HG02588 (cell line): ENCODE measurements at regions not wholly inside any gene's neighbourhood (a gene's known extent, or its start where the extent isn't known, plus 50 kb on each side); places are given as distances from the start of the nearest gene placed in this dataset.
"Not testable (repeated sequence)": the region's sequence is repeated elsewhere in the genome, so short reads cannot be mapped to it uniquely, and the experiment has no call there.

Experiments
- ATAC-seq: cut with Tn5 transposase; IDR thresholded peaks from one replicate; pipeline ENCODE4 v1.9.1; 2021; ENCODE audit warnings: mild to moderate bottlenecking, moderate library complexity; ENCODE audit not compliant: unreplicated experiment

GRCh38 chr14:43621282-43621681, 885.8 kb downstream of the FSCB start:
- ATAC-seq, result no peak

GRCh38 chr14:43595096-43595772, 911.8 kb downstream of the FSCB start:
- ATAC-seq, result no peak

- ATAC-seq, result no peak
Observed at GRCh38 chr14:43591776-43592175, 915.3 kb downstream of the FSCB start.

GRCh38 chr14:43587183-43587582, 919.9 kb downstream of the FSCB start:
- ATAC-seq, result no peak

DNA sequence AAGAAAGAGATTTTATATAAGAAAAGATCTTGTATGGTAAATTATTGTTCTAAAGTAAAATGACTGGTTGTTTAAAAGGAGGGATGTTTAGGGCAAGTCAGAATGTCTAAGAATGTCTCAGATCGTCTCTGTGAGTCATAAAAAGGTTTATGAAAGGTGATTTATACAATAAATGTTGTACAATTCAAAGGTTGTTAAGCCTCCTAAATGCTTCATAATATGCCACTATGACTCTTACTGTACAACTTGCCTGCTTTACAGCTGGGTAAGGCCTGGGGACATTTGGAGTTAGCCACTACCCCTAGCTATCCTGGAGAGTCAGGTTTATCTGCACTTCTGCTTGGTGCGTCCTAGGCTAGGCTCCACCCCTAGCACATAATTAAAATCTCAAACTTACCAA, 927.4 kb downstream of the FSCB start:
- ATAC-seq, result no peak

DNA sequence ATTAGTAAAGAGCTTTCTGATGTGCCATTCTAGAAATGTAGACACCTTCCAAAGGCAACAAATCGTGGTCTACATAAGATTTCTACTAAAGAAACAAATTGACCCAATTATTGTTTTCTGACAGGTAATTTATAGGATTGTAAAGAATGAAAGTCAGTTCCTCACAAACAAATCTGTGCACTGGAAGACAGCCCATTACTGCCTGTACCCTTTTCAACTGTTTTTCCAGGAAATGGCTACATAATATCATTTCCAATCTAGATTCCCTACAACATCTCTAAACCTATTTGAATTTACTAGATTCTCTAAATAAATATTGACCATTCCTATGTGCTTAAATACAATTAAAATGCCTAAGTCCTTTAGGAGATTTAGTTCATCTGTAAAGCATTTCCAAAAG, 939.1 kb downstream of the FSCB start:
- no peak for ATAC-seq

DNA sequence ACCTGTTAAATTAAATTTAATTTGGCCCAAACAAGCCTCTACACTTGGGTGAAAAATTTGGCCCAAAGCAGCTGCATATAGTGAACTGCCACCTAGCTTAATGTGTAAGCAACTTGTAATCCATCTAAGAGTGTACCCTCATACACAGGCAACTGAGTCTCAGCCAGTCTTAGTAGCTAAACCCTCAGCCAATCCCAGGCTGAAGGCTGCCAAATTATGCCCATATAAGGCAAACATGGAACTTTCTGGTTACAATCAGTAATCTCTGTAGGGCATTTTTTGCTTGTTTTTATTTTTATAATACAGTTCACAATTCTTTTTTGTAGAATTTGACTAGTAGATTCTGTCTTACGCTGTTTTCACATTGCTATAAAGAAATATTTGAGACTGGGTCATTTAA, 958.7 kb downstream of the FSCB start:
- ATAC-seq, result no peak

DNA sequence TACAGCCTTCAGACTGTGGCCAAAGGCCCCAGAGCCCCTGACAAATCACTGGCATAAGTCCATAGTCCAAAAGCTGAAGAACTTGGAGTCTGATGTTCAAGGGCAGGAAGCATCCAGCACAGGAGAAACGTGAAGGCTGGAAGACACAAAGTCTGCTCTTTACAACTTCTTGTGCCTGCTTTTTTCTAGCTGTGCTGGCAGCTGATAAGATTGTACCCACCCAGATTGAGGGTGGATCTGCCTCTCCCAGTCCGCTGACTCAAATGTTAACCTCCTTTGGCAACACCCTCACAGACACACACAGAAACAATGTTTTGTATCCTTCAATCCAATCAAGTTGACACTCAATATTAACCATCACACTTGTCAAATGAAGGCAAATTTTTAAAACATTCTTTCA, 959.5 kb downstream of the FSCB start:
- not testable (repeated sequence) for ATAC-seq

DNA sequence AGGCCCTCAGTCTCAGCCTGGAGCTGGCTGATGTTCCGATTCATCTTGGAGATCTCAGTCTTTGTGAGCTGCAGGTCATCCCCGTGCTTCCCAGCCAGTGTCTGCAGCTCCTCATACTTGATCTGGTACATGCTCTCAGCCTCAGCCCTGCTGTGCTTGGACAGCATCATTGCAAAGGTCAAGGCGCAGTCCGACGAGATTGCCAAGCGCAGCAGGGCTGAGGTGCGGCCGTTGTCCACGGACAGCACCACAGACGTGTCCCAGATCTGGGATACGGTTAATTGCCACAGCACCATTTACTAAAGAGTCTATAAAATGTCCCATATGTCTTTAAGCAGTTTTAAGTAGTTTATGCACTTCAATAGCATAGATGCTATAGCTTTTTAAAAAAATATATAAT, 965.7 kb downstream of the FSCB start:
- no peak for ATAC-seq

DNA sequence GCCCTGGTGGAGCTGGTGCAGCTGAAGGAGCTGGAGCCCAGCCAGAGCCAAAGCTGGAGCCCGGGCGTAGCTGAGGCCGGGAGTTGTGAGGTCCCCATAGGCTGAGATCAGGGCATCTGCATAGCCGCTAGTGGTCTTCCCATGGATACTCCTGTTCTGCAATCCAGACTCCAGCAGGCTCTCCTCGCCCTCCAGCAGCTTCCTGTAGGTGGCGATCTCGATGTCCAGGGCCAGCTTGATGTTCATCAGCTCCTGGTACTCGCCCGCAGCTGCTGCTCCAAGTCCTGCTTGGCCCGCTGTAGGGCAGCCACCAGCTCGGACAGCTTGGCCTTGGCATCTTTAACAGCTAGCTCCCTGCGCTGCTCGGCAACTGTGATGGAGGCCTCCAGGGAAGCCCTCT, 966.1 kb downstream of the FSCB start:
- ATAC-seq, result no peak

DNA sequence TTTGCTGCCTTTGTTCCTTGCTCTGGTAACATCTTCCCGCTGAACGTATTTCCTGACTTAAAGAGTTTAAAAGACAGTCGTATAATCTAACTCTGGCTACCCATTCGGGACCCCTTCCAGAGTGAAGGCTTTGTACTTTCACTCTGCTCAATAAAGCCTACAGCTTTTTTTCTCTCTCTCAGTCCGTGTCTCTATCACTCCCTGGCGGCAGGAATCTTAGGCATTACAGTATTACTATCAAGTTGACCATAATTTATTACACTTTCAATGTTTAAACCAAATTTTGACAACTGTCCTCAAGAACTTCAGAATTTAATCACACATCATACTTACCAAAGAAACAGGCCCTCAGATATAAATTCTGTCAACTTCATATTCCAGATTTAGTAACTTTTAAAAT, 967.9 kb downstream of the FSCB start:
- no peak for ATAC-seq

DNA sequence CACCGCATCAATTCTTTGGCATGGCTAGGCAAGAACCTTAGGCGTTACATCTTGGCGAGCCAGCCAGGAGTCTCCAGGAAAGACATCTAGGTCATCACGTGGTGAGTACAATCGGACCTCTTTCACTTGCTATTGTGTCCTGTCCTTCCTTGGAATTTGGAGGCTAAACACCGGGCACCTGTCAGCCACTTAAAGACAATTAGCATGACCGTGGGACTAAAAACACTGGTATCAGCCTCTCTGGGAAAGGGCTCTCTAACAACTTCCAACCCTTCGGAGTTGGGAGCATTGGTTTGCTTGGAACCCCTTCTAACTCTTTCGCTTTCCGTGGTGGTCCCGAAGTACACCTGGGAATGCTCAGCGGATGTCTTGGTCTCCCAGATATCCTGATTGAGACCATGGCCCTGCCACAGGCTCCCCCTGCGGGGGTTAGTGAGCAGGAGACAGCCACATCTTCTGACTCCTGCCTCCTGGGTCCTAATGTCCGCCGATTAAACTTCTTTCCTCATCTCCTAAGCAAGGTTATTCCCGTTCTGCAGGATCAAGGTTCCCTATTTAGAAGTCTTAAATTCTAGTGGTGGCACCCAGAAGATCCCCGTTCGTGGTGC, 971.7 kb downstream of the FSCB start:
- no peak for ATAC-seq

GRCh38 chr14:43532825-43533416, 974.2 kb downstream of the FSCB start:
- ATAC-seq, result no peak

- ATAC-seq, result no peak
Observed at GRCh38 chr14:43528321-43528720, 978.8 kb downstream of the FSCB start.

DNA sequence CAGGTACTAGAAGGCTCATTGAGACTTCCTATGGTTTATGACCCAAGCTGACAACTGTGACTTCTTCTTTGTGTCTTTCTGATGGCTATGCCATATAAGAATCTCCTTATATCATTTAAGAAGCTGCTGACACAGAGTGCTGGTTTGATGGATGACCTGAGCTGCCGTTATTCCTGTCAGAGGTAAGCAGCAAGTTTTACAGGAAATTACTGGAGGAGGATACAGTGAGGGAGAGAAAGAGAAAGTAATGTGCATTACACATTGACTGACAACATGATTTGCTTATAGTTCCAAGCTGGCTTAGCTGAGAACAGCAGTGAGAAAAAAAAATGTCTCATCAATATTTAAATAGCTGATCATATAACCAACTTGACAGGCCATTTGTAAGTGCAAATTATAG, 981.4 kb downstream of the FSCB start:
- no peak for ATAC-seq

- ATAC-seq, result no peak
Observed at GRCh38 chr14:43522901-43523300, 984.2 kb downstream of the FSCB start.

DNA sequence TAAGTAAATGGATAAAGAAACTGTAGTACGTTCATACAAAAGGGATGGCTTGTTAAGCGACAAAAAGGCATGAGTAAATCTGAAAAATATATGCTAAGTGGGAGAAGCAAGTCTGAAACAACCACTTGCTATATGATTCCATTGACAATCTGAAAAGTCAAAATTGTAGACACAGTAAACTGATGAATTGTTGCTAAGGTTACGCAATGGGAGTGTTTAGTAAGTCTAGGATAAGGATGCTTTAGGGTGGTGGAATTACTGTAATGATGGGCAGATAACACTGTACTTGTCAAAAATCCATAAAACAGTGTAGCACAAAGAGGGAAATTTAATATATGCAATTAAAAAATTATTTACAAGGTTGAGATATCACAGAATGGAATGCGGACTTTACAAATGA, 984.9 kb downstream of the FSCB start:
- ATAC-seq, result no peak

GRCh38 chr14:43503508-43503907, 1003.6 kb downstream of the FSCB start:
- no peak for ATAC-seq

DNA sequence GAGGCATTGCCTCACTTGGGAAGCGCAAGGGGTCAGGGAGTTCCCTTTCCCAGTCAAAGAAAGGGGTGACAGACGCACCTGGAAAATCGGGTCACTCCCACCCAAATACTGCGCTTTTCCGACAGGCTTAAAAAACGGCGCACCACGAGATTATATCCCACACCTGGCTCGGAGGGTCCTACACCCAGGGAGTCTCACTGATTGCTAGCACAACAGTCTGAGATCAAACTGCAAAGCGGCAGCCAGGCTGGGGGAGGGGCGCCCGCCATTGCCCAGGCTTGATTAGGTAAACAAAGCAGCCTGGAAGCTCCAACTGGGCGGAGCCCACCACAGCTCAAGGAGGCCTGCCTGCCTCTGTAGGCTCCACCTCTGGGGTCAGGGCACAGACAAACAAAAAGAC, 1014.7 kb downstream of the FSCB start:
- not testable (repeated sequence) for ATAC-seq

DNA sequence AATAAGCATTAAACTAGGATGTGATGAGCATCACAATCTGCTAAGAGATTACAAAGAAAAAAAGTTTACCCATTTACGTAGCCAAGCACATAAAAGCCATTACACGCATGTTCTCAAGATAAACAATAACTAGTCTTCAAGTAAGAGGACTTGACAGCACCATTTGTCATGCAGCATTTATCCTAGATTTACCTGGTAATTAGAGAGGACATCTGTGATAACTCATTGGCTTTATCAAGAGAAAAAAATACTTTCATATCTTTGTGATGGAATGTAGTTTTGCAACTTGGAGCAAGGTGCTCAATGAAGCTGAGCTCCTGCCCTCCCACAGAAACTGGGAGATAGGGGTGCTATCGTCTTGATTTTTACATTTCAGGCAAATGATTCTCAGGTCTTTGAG, 1023.7 kb downstream of the FSCB start:
- ATAC-seq, result no peak

DNA sequence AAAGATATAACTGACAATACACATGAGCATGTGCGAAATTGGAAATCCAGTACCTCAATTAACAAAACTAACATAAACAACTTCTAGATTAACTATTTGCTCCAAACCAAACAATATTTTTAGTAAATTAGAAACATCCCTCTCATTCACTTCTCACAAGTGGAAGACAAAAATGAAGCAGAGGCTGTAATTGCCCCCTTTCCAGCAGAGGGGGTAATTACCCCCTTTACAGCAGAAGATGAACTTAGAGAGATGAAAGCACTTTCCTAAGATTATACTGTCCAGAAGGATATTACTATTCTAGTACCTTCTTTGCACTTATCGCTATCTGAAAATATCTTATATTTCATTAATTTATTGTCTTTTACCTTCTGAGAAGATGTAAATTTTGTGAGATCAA, 1025.2 kb downstream of the FSCB start:
- ATAC-seq, result no peak

- ATAC-seq, result no peak
Observed at GRCh38 chr14:43480976-43481375, 1026.1 kb downstream of the FSCB start.
